Fibroblast of lung (primary cell): ENCODE measurements at regions not wholly inside any gene's neighbourhood (a gene's known extent, or its start where the extent isn't known, plus 50 kb on each side); places are given as distances from the start of the nearest gene placed in this dataset.

Experiments
- EZH2 ChIP-seq: IDR thresholded peaks from 2 replicates; pipeline ENCODE4 v1.5.1; 2012; ENCODE audit warnings: low read length, control low read depth, mild to moderate bottlenecking; ENCODE audit errors: missing control alignments
- TF ChIP-seq, protein P1 (sequence below), 2 donors: IDR thresholded peaks in 1 of 2; conservative IDR thresholded peaks in 1 of 2; 1 replicate in 1 of 2; 2 replicates in 1 of 2; pipeline ENCODE4 v1.5.1; 2011 to 2012; ENCODE audit warnings: low read length in 2 of 2, control low read depth in 1 of 2, inconsistent platforms in 1 of 2, low read depth in 1 of 2, mild to moderate bottlenecking in 1 of 2

DNA sequence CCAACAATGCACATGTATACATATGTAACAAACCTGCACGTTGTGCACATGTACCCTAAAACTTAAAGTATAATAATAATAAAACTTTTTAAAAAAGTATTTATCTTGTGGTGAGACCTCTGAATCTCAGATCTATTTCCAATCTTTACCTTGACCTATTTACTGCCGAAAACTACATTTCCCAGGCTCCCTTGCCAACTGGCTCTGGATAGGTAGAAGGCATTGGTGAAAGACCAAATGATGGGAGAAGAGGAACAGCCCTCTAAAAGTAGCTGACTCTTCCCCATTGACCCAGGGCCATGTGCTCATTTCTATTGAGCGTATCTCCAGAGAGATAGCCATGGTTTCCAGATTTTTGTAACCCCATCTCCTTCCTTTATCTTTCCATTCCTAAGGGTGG is 247.4 kb downstream of the GPAM start:
- TF ChIP-seq, protein P1, sequence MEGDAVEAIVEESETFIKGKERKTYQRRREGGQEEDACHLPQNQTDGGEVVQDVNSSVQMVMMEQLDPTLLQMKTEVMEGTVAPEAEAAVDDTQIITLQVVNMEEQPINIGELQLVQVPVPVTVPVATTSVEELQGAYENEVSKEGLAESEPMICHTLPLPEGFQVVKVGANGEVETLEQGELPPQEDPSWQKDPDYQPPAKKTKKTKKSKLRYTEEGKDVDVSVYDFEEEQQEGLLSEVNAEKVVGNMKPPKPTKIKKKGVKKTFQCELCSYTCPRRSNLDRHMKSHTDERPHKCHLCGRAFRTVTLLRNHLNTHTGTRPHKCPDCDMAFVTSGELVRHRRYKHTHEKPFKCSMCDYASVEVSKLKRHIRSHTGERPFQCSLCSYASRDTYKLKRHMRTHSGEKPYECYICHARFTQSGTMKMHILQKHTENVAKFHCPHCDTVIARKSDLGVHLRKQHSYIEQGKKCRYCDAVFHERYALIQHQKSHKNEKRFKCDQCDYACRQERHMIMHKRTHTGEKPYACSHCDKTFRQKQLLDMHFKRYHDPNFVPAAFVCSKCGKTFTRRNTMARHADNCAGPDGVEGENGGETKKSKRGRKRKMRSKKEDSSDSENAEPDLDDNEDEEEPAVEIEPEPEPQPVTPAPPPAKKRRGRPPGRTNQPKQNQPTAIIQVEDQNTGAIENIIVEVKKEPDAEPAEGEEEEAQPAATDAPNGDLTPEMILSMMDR (conservative IDR thresholded peaks at IDR 0.05 in 1 of 2, IDR thresholded peaks at IDR 0.05 in 1 of 2; ENCODE audit: low read depth in 1 of 2, low read length in 2 of 2) = no peak
- TF ChIP-seq EZH2 = no peak
